H9 (cell line): ENCODE measurements at regions not wholly inside any gene's neighbourhood (a gene's known extent, or its start where the extent isn't known, plus 50 kb on each side); places are given as distances from the start of the nearest gene placed in this dataset.

Source experiments
- DNase-seq: peaks from one replicate; pipeline ENCODE4 v3.0.0-alpha.2; 2017
- H2AFZ ChIP-seq: one replicate; pipeline ENCODE4 v1.6.1; 2013; ENCODE audit warnings: mild to moderate bottlenecking, low read length, control low read depth, moderate library complexity
- H2AK5ac ChIP-seq: 2 replicates; pipeline ENCODE4 v1.6.1; 2013; ENCODE audit warnings: low read length, control low read depth, mixed read lengths; ENCODE audit not compliant: insufficient read length
- H2BK120ac ChIP-seq: one replicate; pipeline ENCODE4 v1.6.1; 2013; ENCODE audit warnings: low read depth, mild to moderate bottlenecking, low read length, control low read depth, inconsistent platforms; ENCODE audit not compliant: poor library complexity, severe bottlenecking
- H2BK12ac ChIP-seq: 2 replicates; pipeline ENCODE4 v1.6.1; 2013; ENCODE audit warnings: low read length, control low read depth, mixed read lengths, low read depth; ENCODE audit not compliant: insufficient read length
- H2BK15ac ChIP-seq: 2 replicates; pipeline ENCODE4 v1.6.1; 2013; ENCODE audit warnings: low read depth, low read length, control low read depth
- H2BK20ac ChIP-seq: one replicate; pipeline ENCODE4 v1.6.1; 2013; ENCODE audit warnings: low read depth, mild to moderate bottlenecking, low read length, control low read depth, inconsistent platforms; ENCODE audit not compliant: poor library complexity, severe bottlenecking
- H2BK5ac ChIP-seq: 2 replicates; pipeline ENCODE4 v1.6.1; 2013; ENCODE audit warnings: low read length, control low read depth, mixed read lengths; ENCODE audit not compliant: insufficient read length
- H3K14ac ChIP-seq: 2 replicates; pipeline ENCODE4 v1.6.1; 2013; ENCODE audit warnings: low read length, control low read depth; ENCODE audit not compliant: insufficient read depth
- H3K18ac ChIP-seq: 2 replicates; pipeline ENCODE4 v1.6.1; 2013; ENCODE audit warnings: low read depth, mild to moderate bottlenecking, mixed read lengths, low read length, control low read depth; ENCODE audit not compliant: insufficient read length
- H3K23ac ChIP-seq: 2 replicates; pipeline ENCODE4 v1.6.1; 2013; ENCODE audit warnings: low read length, control low read depth, mixed read lengths, low read depth; ENCODE audit not compliant: insufficient read length
- H3K23me2 ChIP-seq: 2 replicates; pipeline ENCODE4 v1.6.1; 2013; ENCODE audit warnings: low read depth, mild to moderate bottlenecking, mixed read lengths, low read length, control low read depth; ENCODE audit not compliant: insufficient read length, poor library complexity, severe bottlenecking
- H3K27ac ChIP-seq: 2 replicates; pipeline ENCODE4 v1.5.1; 2013; ENCODE audit warnings: low read length, control low read depth, mixed read lengths, low read depth; ENCODE audit not compliant: insufficient read length
- H3K27me3 ChIP-seq: 2 replicates; pipeline ENCODE4 v1.6.1; 2013; ENCODE audit warnings: low read length, control low read depth, inconsistent platforms; ENCODE audit not compliant: insufficient read depth
- H3K4ac ChIP-seq: 2 replicates; pipeline ENCODE4 v1.6.1; 2013; ENCODE audit warnings: low read depth, mild to moderate bottlenecking, control low read depth, inconsistent platforms, low read length, moderate library complexity
- H3K4me1 ChIP-seq: 2 replicates; pipeline ENCODE4 v1.6.1; 2013; ENCODE audit warnings: low read length, control low read depth, inconsistent platforms; ENCODE audit not compliant: insufficient read depth
- H3K4me2 ChIP-seq: 2 replicates; pipeline ENCODE4 v1.6.1; 2013; ENCODE audit warnings: low read length, control low read depth, mixed read lengths; ENCODE audit not compliant: insufficient read length, insufficient read depth
- H3K56ac ChIP-seq: 2 replicates; pipeline ENCODE4 v1.6.1; 2013; ENCODE audit warnings: low read depth, mild to moderate bottlenecking, mixed read lengths, low read length, control low read depth; ENCODE audit not compliant: insufficient read length
- H3K79me1 ChIP-seq: 2 replicates; pipeline ENCODE4 v1.6.1; 2013; ENCODE audit warnings: low read depth, mild to moderate bottlenecking, moderate library complexity, low read length, control low read depth, inconsistent platforms; ENCODE audit not compliant: insufficient read depth, poor library complexity, severe bottlenecking
- H3K79me2 ChIP-seq: 2 replicates; pipeline ENCODE4 v1.6.1; 2013; ENCODE audit warnings: low read length, control low read depth, inconsistent platforms; ENCODE audit not compliant: insufficient read depth
- H3K9ac ChIP-seq: 2 replicates; pipeline ENCODE4 v1.6.1; 2013; ENCODE audit warnings: low read length, control low read depth, mixed read lengths; ENCODE audit not compliant: insufficient read length; ENCODE audit errors: extremely low read depth
- H3K9me3 ChIP-seq: one replicate; pipeline ENCODE4 v1.6.1; 2013; ENCODE audit warnings: low read depth, low read length, inconsistent platforms; ENCODE audit not compliant: control insufficient read depth
- H3T11ph ChIP-seq: one replicate; pipeline ENCODE4 v1.6.1; 2013; ENCODE audit warnings: mild to moderate bottlenecking, low read length, control low read depth, inconsistent platforms
- H4K20me1 ChIP-seq: one replicate; pipeline ENCODE4 v1.6.1; 2013; ENCODE audit not compliant: control insufficient read depth, insufficient read length, insufficient read depth
- H4K5ac ChIP-seq: 2 replicates; pipeline ENCODE4 v1.6.1; 2013; ENCODE audit warnings: low read depth, mild to moderate bottlenecking, mixed read lengths, low read length, control low read depth; ENCODE audit not compliant: insufficient read length
- H4K8ac ChIP-seq: replicated peaks from 2 replicates; pipeline ENCODE4 v1.6.1; 2013; ENCODE audit warnings: low read length, control low read depth, mixed read lengths, low read depth; ENCODE audit not compliant: insufficient read length
- H4K91ac ChIP-seq: 2 replicates; pipeline ENCODE4 v1.6.1; 2013; ENCODE audit warnings: low read depth, mild to moderate bottlenecking, moderate library complexity, mixed read lengths, low read length, control low read depth; ENCODE audit not compliant: insufficient read length
- H3K27ac Mint-ChIP-seq, 3 experiments: 2 replicates in 2 of 3; 3 replicates in 1 of 3; pipeline ENCODE4 v1.8.0; 2020 to 2021; ENCODE audit warnings: mixed read lengths in 3 of 3, mild to moderate bottlenecking in 1 of 3, moderate library complexity in 1 of 3
- H3K27me3 Mint-ChIP-seq: 2 replicates; pipeline ENCODE4 v1.8.0; 2021; ENCODE audit warnings: low read depth, mild to moderate bottlenecking, moderate library complexity, mixed read lengths
- H3K36me3 Mint-ChIP-seq, 3 experiments: 2 replicates in 2 of 3; 3 replicates in 1 of 3; pipeline ENCODE4 v1.8.0; 2020 to 2021; ENCODE audit warnings: low read depth in 3 of 3, mixed read lengths in 3 of 3; ENCODE audit not compliant: insufficient read depth in 1 of 3
- H3K4me1 Mint-ChIP-seq, 2 experiments: 2 replicates each; pipeline ENCODE4 v1.8.0; 2020; ENCODE audit warnings: mixed read lengths in 2 of 2
- H3K4me3 Mint-ChIP-seq, 2 experiments: 2 replicates in 1 of 2; 3 replicates in 1 of 2; pipeline ENCODE4 v1.8.0; 2020 to 2021; ENCODE audit warnings: mild to moderate bottlenecking in 2 of 2, mixed read lengths in 2 of 2, moderate library complexity in 1 of 2
- H3K9me3 Mint-ChIP-seq, 2 experiments: 2 replicates in 1 of 2; 3 replicates in 1 of 2; pipeline ENCODE4 v1.8.0; 2020; ENCODE audit warnings: mild to moderate bottlenecking in 2 of 2, mixed read lengths in 2 of 2, moderate library complexity in 1 of 2
- WGBS: extraction: QIAGEN DNeasy Blood & Tissue Kit; methylation state at CpG from one replicate; pipeline ENCODE4 v1.1.7; 2013; ENCODE audit warnings: missing lambda C conversion rate, low lambda C conversion rate, mixed read lengths; ENCODE audit not compliant: insufficient read length; ENCODE audit errors: extremely low coverage; 5-methylcytosine and 5-hydroxymethylcytosine counted together
- TF ChIP-seq, protein P1 (sequence below): fragments of 200-600 bp; sonication (generic); conservative IDR thresholded peaks from 3 replicates; pipeline ENCODE4 v1.8.0; 2021; ENCODE audit warnings: antibody characterized with exemption, mild to moderate bottlenecking

DNA sequence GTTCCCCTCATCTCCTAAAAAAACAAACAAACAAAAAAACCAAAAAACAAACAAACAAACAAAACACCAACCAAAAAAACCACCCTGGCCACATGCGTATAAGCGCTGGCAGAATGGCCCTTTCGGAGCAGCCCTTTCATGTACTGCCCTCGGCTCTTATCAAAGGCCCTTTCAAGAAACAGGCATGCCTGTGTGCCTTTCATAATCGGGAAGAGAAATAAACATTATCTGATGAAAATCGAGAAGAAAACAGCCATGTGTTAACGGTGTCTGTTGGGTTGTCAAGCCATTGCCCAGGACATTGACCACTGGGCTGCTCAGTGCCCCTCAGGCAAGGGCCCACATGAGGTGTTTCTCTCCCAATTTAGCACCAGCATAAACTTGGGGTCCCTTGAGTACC is 68.3 kb downstream of the PJA1 start:
- no CpG with 5 or more reads among the region's 7 CpGs for WGBS
- Histone ChIP-seq H3K79me2 (no peaks in the 10 kb centered on the region), H4K8ac (no peak overlapping the region), H3K27me3 (no peaks in the 10 kb centered on the region; the same call in 1 of the 2 replicates), H3K4ac (no peak overlapping the region), H3K79me1 (no peaks in the 10 kb centered on the region), H3K56ac (no peak overlapping the region), H3K9me3 (no peaks in the 10 kb centered on the region), H3K27ac (no peak overlapping the region), H2BK15ac (no peak overlapping the region), H3K23me2 (no peaks in the 10 kb centered on the region), H2AK5ac (no peak overlapping the region), H3K9ac (no peak overlapping the region), H2BK120ac (no peak overlapping the region), H4K91ac (no peak overlapping the region), H2BK5ac (no peak overlapping the region), H2BK20ac (no peak overlapping the region), H4K5ac (no peak overlapping the region), H3K14ac (no peak overlapping the region), H3K4me1 (no peaks in the 10 kb centered on the region), H3K18ac (no peak overlapping the region), H3K4me2 (no peak overlapping the region), H2AFZ (no peak overlapping the region), H2BK12ac (no peak overlapping the region), H3T11ph (no peak overlapping the region), H4K20me1 (no peaks in the 10 kb centered on the region), H3K23ac (no peak overlapping the region)
- TF ChIP-seq, protein P1, sequence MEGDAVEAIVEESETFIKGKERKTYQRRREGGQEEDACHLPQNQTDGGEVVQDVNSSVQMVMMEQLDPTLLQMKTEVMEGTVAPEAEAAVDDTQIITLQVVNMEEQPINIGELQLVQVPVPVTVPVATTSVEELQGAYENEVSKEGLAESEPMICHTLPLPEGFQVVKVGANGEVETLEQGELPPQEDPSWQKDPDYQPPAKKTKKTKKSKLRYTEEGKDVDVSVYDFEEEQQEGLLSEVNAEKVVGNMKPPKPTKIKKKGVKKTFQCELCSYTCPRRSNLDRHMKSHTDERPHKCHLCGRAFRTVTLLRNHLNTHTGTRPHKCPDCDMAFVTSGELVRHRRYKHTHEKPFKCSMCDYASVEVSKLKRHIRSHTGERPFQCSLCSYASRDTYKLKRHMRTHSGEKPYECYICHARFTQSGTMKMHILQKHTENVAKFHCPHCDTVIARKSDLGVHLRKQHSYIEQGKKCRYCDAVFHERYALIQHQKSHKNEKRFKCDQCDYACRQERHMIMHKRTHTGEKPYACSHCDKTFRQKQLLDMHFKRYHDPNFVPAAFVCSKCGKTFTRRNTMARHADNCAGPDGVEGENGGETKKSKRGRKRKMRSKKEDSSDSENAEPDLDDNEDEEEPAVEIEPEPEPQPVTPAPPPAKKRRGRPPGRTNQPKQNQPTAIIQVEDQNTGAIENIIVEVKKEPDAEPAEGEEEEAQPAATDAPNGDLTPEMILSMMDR, result no peak
- peaks cover 7% of the 10 kb centered on the region for H3K27me3 Mint-ChIP-seq
- no peak overlapping the region for H3K4me3 Mint-ChIP-seq
- peaks cover 40 to 44% of the 10 kb centered on the region in 2 experiments for H3K9me3 Mint-ChIP-seq
- H3K36me3 Mint-ChIP-seq, result 0 out of 7 replicates have a peak, but pooled peaks cover 0 to 1% (median 0%) of the 10 kb centered on the region in 3 experiments
- DNase-seq, result no peak
- peaks cover 0 to 11% of the 10 kb centered on the region in 2 experiments; a peak in 3 of 4 replicates for H3K4me1 Mint-ChIP-seq
- no peak overlapping the region for H3K27ac Mint-ChIP-seq
